GM19468 (cell line): ENCODE measurements at regions not wholly inside any gene's neighbourhood (a gene's known extent, or its start where the extent isn't known, plus 50 kb on each side); places are given as distances from the start of the nearest gene placed in this dataset.

Experiments used
- ATAC-seq: cut with Tn5 transposase; IDR thresholded peaks from one replicate; pipeline ENCODE4 v1.9.1; 2021; ENCODE audit warnings: mild to moderate bottlenecking, moderate library complexity, moderate number of reproducible peaks; ENCODE audit not compliant: unreplicated experiment; ENCODE audit errors: extremely low read depth

- no peak for ATAC-seq
These were observed 2071.4 kb downstream of the MAT2B start for GRCh38 chr5:165576678-165577275.

- ATAC-seq, result no peak
These were observed 2074.5 kb downstream of the MAT2B start for GRCh38 chr5:165579911-165580310.

DNA sequence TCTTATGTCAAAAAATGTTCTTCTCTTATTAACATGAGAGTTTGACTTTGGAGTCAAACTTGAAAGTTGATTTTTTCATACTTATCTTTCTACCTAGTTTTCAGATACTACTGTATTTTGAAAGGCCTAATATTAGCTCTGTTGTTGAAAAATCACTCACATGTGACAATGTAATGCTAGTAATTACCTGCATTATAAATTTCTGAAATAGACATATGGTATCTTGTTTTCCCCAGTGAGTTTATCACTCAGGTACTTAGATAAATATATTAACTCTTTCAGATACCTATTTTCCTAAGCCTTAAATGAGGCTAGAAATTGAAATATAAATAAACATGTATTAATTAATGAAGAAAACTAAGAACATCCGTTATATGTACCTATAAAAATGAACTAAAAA lies 2089.3 kb downstream of the MAT2B start:
- no peak for ATAC-seq

GRCh38 chr5:165602529-165602928 lies 2097.1 kb downstream of the MAT2B start:
- ATAC-seq, result no peak

GRCh38 chr5:165607026-165607425 lies 2101.6 kb downstream of the MAT2B start:
- no peak for ATAC-seq

GRCh38 chr5:165609871-165610270 lies 2104.5 kb downstream of the MAT2B start:
- no peak for ATAC-seq

- ATAC-seq, result no peak
These were observed 2111.3 kb downstream of the MAT2B start for GRCh38 chr5:165616490-165617405.

DNA sequence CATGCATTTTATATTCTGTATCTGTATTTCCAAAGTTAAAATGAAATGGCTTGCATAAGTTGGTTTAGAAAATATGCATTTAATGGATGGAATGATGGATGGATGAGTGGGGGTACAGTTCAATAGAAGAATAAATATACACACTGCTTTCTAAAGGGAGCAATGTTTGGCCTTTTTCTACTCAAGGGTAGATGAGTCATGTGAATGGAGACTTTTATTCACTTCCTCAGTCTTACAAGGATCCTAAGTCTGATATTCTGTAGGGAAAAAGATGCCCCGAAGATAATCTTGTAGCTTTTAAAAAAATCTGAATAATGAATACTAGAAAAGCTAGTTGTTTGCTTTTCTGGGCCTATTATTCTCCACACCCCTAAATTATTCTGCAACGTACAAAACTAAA lies 2112.1 kb downstream of the MAT2B start:
- no peak for ATAC-seq

DNA sequence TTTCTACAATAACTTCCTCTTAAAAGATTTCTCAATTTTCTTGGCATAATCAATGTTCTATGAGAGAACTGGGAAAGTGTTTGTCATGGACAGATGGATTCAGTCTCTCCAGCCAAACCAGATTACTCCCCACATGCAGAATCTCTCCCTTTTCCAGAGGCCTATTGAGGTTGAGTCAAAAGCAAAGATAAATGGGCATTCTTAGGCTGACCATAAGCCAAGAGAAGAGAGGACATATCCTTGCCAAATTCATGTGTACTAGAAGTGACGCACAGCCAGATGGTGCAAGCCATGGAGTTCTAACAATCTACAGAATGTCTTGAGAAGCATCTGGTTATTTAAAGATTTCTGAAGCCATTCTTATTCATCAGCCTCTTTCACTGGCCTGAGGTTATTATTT lies 2115.0 kb downstream of the MAT2B start:
- no peak for ATAC-seq

GRCh38 chr5:165622864-165623536 lies 2117.6 kb downstream of the MAT2B start:
- no peak for ATAC-seq

DNA sequence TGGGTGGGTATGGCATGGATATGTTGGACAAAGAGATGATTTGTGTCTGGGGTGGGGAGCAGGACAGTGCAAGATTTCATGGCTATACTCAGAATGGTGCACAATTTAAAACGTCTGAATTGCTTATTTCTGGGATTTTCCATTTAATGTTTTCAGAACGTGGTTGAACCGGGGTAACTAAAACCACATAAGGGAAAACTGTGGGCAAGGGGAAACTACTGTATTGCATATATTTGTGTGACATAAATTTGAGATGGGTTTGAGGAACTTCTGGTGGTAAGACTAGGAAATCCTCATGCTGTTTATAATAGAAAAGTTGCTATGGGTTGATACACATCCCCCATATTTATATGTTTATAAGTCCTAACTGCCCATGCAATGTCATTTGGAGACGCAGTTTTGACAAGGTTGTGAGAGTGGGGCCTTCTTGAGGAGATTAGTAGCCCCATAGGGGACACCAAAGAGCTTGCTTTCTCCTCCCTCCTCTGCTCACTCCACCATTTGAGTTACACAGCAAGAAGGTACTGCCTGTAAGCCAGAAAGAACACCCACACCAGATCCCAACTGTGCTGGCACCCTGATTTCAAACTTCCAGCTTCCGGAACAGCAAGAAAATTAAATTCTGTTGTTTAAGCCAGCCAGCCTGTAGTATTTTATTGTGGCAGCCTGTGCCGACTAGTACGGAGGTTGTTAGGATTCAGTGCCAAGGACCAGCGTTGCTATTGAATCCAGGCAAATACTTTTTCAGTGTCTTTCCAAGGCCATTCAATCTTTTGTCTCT lies 2118.9 kb downstream of the MAT2B start:
- ATAC-seq, result no peak

DNA sequence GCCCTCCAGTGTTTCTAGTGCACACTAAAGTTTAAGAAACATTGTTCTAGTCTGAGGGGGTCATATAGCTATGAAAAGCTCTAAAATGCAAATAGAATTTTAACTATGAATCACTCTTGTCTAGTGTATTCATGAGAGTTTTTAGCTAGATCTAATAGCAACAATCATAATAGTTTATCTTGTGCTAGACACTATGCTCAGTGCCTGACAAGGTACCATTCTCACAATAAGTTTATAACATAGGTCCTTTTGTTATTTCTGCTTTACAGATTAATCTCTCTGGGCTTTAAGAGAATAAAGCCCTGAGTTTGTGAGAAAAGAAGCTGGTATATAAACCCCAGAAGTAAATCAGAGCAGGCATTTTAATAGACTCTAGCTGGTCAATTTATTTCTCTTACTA lies 2120.7 kb downstream of the MAT2B start:
- ATAC-seq, result no peak

GRCh38 chr5:165627548-165628170 lies 2122.2 kb downstream of the MAT2B start:
- ATAC-seq, result no peak

GRCh38 chr5:165630261-165630778 lies 2124.9 kb downstream of the MAT2B start:
- ATAC-seq, result no peak

GRCh38 chr5:165631235-165631634 lies 2125.8 kb downstream of the MAT2B start:
- ATAC-seq, result no peak

- no peak for ATAC-seq
These were observed 2136.9 kb downstream of the MAT2B start for GRCh38 chr5:165642366-165642765.

DNA sequence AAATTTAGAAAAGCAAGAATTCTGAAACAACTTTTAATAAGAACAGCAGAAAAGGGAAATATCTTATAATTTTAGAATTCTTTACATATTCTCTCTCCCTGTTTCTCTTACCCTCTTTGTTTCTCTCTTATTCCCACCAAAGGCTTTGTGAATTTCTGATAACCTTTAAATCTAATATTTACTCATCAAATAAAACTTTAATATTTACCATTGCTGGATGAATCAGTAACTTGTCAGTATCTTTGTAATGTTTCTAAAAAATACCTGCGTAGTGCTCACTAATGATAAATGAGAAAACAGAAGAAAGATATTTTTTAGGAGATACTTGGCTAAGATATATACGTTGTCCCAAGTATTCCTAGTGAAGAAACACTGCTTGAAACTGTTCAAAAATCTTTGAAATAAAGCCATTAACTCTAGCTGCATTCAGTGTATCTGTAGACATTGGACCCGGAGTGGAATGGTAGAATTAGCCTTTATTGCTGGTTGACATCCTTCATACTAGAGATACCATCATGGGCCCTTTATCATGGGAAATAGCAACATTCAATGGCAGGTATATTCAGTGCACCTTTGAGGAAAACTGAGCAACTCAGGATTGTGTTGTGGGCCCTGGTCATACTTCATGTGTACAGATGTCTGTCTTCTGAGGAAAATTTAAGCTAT lies 2160.4 kb downstream of the MAT2B start:
- ATAC-seq, result no peak

DNA sequence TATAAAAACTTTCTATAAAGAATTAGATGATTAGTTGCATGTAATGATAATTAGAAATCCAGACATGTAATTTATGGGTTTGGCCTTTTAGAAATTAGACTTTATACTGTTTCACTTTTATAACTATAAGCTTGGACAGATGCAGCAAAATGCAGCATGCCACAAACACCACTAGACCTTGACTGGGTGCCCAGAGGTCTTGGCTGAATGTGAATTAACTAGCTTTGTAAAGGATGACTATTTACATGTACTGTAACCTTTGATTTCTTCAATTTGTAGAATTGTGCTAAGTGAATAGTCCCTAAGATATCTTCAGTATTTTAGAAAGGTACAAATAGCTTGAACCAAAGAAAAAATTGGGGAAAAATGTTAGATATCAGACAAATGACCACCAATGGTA lies 2168.1 kb downstream of the MAT2B start:
- ATAC-seq, result no peak

GRCh38 chr5:165695796-165696195 lies 2190.4 kb downstream of the MAT2B start:
- ATAC-seq, result no peak
